H1 (cell line): ENCODE measurements at regions not wholly inside any gene's neighbourhood (a gene's known extent, or its start where the extent isn't known, plus 50 kb on each side); places are given as distances from the start of the nearest gene placed in this dataset.

Source experiments
- CTCF ChIA-PET: fragments of 300-600 bp; sonication (Branson Sonifier 250); formaldehyde crosslinking; loops from one replicate; lab custom pipeline; 2021; ENCODE audit not compliant: partially characterized antibody; lab: Charles Lee
- POLR2A ChIA-PET: fragments of 300-600 bp; sonication (Branson Sonifier 250); formaldehyde crosslinking; loops from one replicate; lab custom pipeline; 2021; ENCODE audit warnings: inconsistent platforms; ENCODE audit not compliant: partially characterized antibody; lab: Charles Lee
- DNase-seq, 2 experiments: peaks; one replicate each; pipeline versions ENCODE4 v3.0.0 to v3.0.0-alpha.2; 2010 to 2022; ENCODE audit warnings: low spot score in 2 of 2, low read depth in 1 of 2, mixed read lengths in 1 of 2
- FAIRE-seq: peaks from 2 replicates; lab custom pipeline; 2011; peaks lifted over from hg19 to GRCh38; lab: Jason Lieb, UNC
- H2AFZ ChIP-seq: 2 replicates; pipeline ENCODE4 v1.8.1; 2012; ENCODE audit warnings: low read length, inconsistent platforms
- H2AK5ac ChIP-seq: 2 replicates; pipeline ENCODE4 v1.6.1; 2013; ENCODE audit warnings: low read depth, low read length
- H2BK120ac ChIP-seq: replicated peaks from 2 replicates; pipeline ENCODE3; 2013; ENCODE audit warnings: low read depth, low read length, inconsistent platforms
- H2BK12ac ChIP-seq: 2 replicates; pipeline ENCODE4 v1.6.1; 2013; ENCODE audit warnings: low read depth, low read length
- H2BK15ac ChIP-seq: 2 replicates; pipeline ENCODE4 v1.6.1; 2013; ENCODE audit warnings: low read length
- H2BK20ac ChIP-seq: 2 replicates; pipeline ENCODE4 v1.6.1; 2013; ENCODE audit warnings: low read length
- H2BK5ac ChIP-seq: 2 replicates; pipeline ENCODE4 v1.6.1; 2013; ENCODE audit warnings: low read depth, low read length
- H3K14ac ChIP-seq: 2 replicates; pipeline ENCODE4 v1.6.1; 2013; ENCODE audit warnings: inconsistent platforms; ENCODE audit not compliant: insufficient read length
- H3K18ac ChIP-seq: 2 replicates; pipeline ENCODE4 v1.6.1; 2013; ENCODE audit warnings: low read length; ENCODE audit errors: extremely low read depth
- H3K23ac ChIP-seq: 2 replicates; pipeline ENCODE4 v1.6.1; 2013; ENCODE audit warnings: inconsistent platforms; ENCODE audit not compliant: insufficient read length
- H3K23me2 ChIP-seq: 2 replicates; pipeline ENCODE4 v1.6.1; 2013; ENCODE audit warnings: low read depth, low read length
- H3K27ac ChIP-seq: 2 replicates; pipeline ENCODE4 v1.6.1; 2011; ENCODE audit warnings: low read depth, low read length, inconsistent platforms
- H3K27me3 ChIP-seq, 4 experiments: replicated peaks in 1 of 4; 1 replicate in 1 of 4; 2 replicates in 3 of 4; pipeline versions ENCODE4 v1.6.1 to v1.8.1; 2011 to 2013; ENCODE audit warnings: low read length in 3 of 4, mild to moderate bottlenecking in 3 of 4, inconsistent platforms in 2 of 4, mixed read lengths in 2 of 4, moderate library complexity in 1 of 4; ENCODE audit not compliant: control insufficient read depth in 3 of 4, insufficient read depth in 3 of 4; ENCODE audit errors: extremely low read depth in 1 of 4
- H3K36me3 ChIP-seq, 4 experiments: 2 replicates each; pipeline versions ENCODE4 v1.6.1 to v1.8.1; 2011 to 2013; ENCODE audit warnings: mild to moderate bottlenecking in 4 of 4, low read length in 3 of 4, moderate library complexity in 2 of 4, control low read depth in 1 of 4, inconsistent platforms in 1 of 4; ENCODE audit not compliant: insufficient read depth in 4 of 4, control insufficient read depth in 2 of 4
- H3K4ac ChIP-seq: replicated peaks from 2 replicates; pipeline ENCODE3; 2013; ENCODE audit warnings: low read length, low read depth, mixed read lengths, inconsistent platforms; ENCODE audit not compliant: insufficient read length
- H3K4me1 ChIP-seq, 4 experiments: replicated peaks in 1 of 4; 1 replicate in 1 of 4; 2 replicates in 3 of 4; pipeline versions ENCODE4 v1.6.1 to v1.8.1; 2011 to 2013; ENCODE audit warnings: low read length in 3 of 4, inconsistent platforms in 2 of 4, mixed read lengths in 1 of 4; ENCODE audit not compliant: insufficient read depth in 4 of 4, control insufficient read depth in 3 of 4
- H3K4me2 ChIP-seq, 2 experiments: 2 replicates each; pipeline versions ENCODE4 v1.6.1 to v1.8.1; 2011 to 2013; ENCODE audit warnings: low read depth in 2 of 2, low read length in 2 of 2, control low read depth in 1 of 2, inconsistent platforms in 1 of 2, mild to moderate bottlenecking in 1 of 2; ENCODE audit not compliant: insufficient read depth in 1 of 2
- H3K4me3 ChIP-seq, 4 experiments: fragments of 200-600, 300-600 bp in 1 of 4; sonication (generic), shearing (Covaris generic), sonication (Bioruptor Twin) in 1 of 4; 2 replicates each; pipeline versions ENCODE4 v1.5.1 to v1.8.1; 2011 to 2016; ENCODE audit warnings: low read length in 4 of 4, low read depth in 3 of 4, control low read depth in 2 of 4, inconsistent platforms in 2 of 4, mild to moderate bottlenecking in 2 of 4, mixed read lengths in 1 of 4, moderate library complexity in 1 of 4; ENCODE audit not compliant: insufficient read depth in 2 of 4; ENCODE audit errors: extremely low read depth in 1 of 4
- H3K56ac ChIP-seq: replicated peaks from 2 replicates; pipeline ENCODE3; 2013; ENCODE audit warnings: low read depth, mild to moderate bottlenecking, mixed read lengths, low read length, inconsistent platforms; ENCODE audit not compliant: insufficient read length
- H3K79me1 ChIP-seq: 2 replicates; pipeline ENCODE4 v1.6.1; 2013; ENCODE audit warnings: low read depth, low read length, control low read depth
- H3K79me2 ChIP-seq, 2 experiments: 2 replicates each; pipeline versions ENCODE4 v1.6.1 to v1.8.1; 2012 to 2013; ENCODE audit warnings: low read length in 2 of 2, mild to moderate bottlenecking in 2 of 2, inconsistent platforms in 1 of 2; ENCODE audit not compliant: insufficient read depth in 2 of 2, control insufficient read depth in 1 of 2
- H3K9ac ChIP-seq, 4 experiments: replicated peaks in 1 of 4; 1 replicate in 1 of 4; 2 replicates in 3 of 4; pipeline versions ENCODE4 v1.6.1 to v1.8.1; 2011 to 2013; ENCODE audit warnings: low read depth in 3 of 4, low read length in 3 of 4, control low read depth in 2 of 4, mild to moderate bottlenecking in 2 of 4, moderate library complexity in 2 of 4, inconsistent platforms in 1 of 4; ENCODE audit errors: extremely low read depth in 1 of 4
- H3K9me3 ChIP-seq, 2 experiments: 2 replicates each; pipeline versions ENCODE4 v1.6.1 to v1.8.1; 2012 to 2013; ENCODE audit warnings: mild to moderate bottlenecking in 2 of 2, moderate library complexity in 2 of 2, control low read depth in 1 of 2, inconsistent platforms in 1 of 2, low read depth in 1 of 2, low read length in 1 of 2, mixed read lengths in 1 of 2; ENCODE audit not compliant: insufficient read depth in 2 of 2
- H4K20me1 ChIP-seq, 2 experiments: replicated peaks in 1 of 2; 2 replicates each; pipeline versions ENCODE3 to v1.8.1; 2011 to 2013; ENCODE audit warnings: inconsistent platforms in 2 of 2, low read length in 2 of 2, mild to moderate bottlenecking in 1 of 2; ENCODE audit not compliant: insufficient read depth in 2 of 2, control insufficient read depth in 1 of 2
- H4K5ac ChIP-seq: 2 replicates; pipeline ENCODE4 v1.6.1; 2013; ENCODE audit warnings: low read length, low read depth, mixed read lengths, inconsistent platforms; ENCODE audit not compliant: insufficient read length
- H4K8ac ChIP-seq: 2 replicates; pipeline ENCODE4 v1.8.0; 2013; ENCODE audit warnings: mild to moderate bottlenecking, moderate library complexity, low read length, inconsistent platforms; ENCODE audit not compliant: insufficient read depth; ENCODE audit errors: extremely low read depth
- H4K91ac ChIP-seq: replicated peaks from 2 replicates; pipeline ENCODE3; 2013; ENCODE audit warnings: low read length, mixed read lengths, inconsistent platforms; ENCODE audit not compliant: insufficient read length
- CREB1 ChIP-seq: IDR thresholded peaks from 2 replicates; pipeline ENCODE4 v1.6.1; 2012; ENCODE audit warnings: inconsistent platforms
- WGBS, 2 experiments: shearing (Covaris generic) in 1 of 2; methylation state at CpG; one replicate each; pipeline versions ENCODE4 v1.1.6 to v1.1.7; 2013 to 2015; ENCODE audit warnings: low lambda C conversion rate in 2 of 2, mixed read lengths in 2 of 2, inconsistent platforms in 1 of 2, low coverage in 1 of 2, missing lambda C conversion rate in 1 of 2; ENCODE audit not compliant: insufficient replicate concordance in 2 of 2, insufficient coverage in 1 of 2, insufficient read length in 1 of 2; ENCODE audit errors: extremely low coverage in 1 of 2, missing lambda C conversion rate in 1 of 2; 5-methylcytosine and 5-hydroxymethylcytosine counted together

DNA sequence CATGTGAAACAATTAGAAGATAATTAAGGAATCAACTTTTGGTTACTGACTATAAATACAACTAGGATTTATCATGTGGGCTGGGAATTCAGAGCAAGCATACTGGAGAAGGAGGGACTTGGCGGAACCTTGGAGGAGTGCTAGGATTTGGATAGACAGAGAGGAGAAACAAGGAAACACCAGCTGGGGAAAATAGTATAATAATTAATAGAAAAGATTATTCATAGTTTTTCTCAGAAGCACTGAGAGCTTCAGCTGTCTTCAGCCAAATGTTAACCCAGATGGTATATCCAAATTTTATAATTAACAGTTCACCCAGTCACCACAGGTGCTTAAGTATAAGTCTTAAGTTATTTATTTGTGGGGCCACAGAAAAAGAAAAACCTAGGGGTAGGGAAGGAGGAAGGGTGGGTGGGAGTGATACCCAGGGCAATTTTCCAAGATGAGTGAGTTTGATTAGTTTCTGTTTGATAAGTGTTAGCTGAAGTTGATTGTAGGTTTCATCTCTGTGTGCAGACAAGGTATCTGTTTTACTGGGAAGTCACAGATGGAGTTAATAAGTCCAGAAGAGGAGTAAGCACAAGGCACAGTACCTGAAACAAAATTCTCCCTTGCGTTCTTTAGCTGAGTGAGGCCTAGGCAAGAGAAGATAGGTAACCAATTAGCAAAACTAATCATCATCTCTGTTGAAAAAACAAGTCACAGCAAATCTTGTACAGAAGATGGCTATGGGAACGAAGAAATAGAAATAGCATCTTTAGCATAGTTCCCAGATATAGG is 175.5 kb downstream of the TFAP2B start:
- Histone ChIP-seq H4K8ac (no peak overlapping the region), H3K4me2 (no peak overlapping the region), H2AFZ (no peak overlapping the region), H3K27ac (no peak overlapping the region), H3K4ac (no peak overlapping the region), H2BK12ac (no peak overlapping the region), H3K18ac (no peak overlapping the region), H3K14ac (no peak overlapping the region), H3K9me3 (no peaks in the 10 kb centered on the region), H3K9ac (no peak overlapping the region), H4K5ac (no peak overlapping the region), H2BK120ac (no peak overlapping the region), H3K56ac (no peak overlapping the region), H4K91ac (no peak overlapping the region), H3K23me2 (no peaks in the 10 kb centered on the region), H2BK20ac (no peak overlapping the region), H2BK15ac (no peak overlapping the region), H3K23ac (no peak overlapping the region), H3K79me1 (no peaks in the 10 kb centered on the region), H2BK5ac (no peak overlapping the region), H3K4me3 (no peak overlapping the region), H4K20me1 (no peaks in the 10 kb centered on the region), H2AK5ac (no peak overlapping the region), H3K27me3 (no peaks in the 10 kb centered on the region), H3K4me1 (no peaks in the 10 kb centered on the region), H3K79me2 (no peaks in the 10 kb centered on the region), H3K36me3 (no peaks in the 10 kb centered on the region; a peak in 1 of 8 replicates)
- no peak for TF ChIP-seq CREB1
- FAIRE-seq (no peak), DNase-seq (no peak)
- POLR2A ChIA-PET: no interaction called here
- WGBS, 2 experiments: 91% methylated on average over 3 of the region's 3 CpGs; no CpG with 5 or more reads in 1 of the 2 experiments
- CTCF ChIA-PET: no interaction called here
